ENCODE measurements at regions not wholly inside any gene's neighbourhood (a gene's known extent, or its start where the extent isn't known, plus 50 kb on each side); places are given as distances from the start of the nearest gene placed in this dataset.
"Not testable (repeated sequence)": the region's sequence is repeated elsewhere in the genome, so short reads cannot be mapped to it uniquely, and the experiment has no call there.

- no peak for DNase-seq (ENCODE audit: low spot score)
These were observed 51.5 kb upstream of the MRI1 start for GRCh38 chr19:13712767-13713201.

- DNase-seq (ENCODE audit: low spot score), result no peak
These were observed 56.4 kb upstream of the MRI1 start for GRCh38 chr19:13707915-13708314.

GRCh38 chr19:13705928-13706447 lies 58.3 kb upstream of the MRI1 start:
- DNase-seq (ENCODE audit: low spot score), result no peak

GRCh38 chr19:13705201-13705600 lies 59.1 kb upstream of the MRI1 start:
- DNase-seq (ENCODE audit: low spot score), result no peak

GRCh38 chr19:13701624-13702023 lies 62.7 kb upstream of the MRI1 start:
- DNase-seq (ENCODE audit: low spot score), result no peak

GRCh38 chr19:13700621-13701020 lies 63.7 kb upstream of the MRI1 start:
- no peak for DNase-seq (ENCODE audit: low spot score)

- no peak for DNase-seq (ENCODE audit: low spot score)
These were observed 64.5 kb upstream of the MRI1 start for GRCh38 chr19:13699786-13700185.

- no peak for DNase-seq (ENCODE audit: low spot score)
These were observed 67.5 kb upstream of the MRI1 start for GRCh38 chr19:13696839-13697238.

GRCh38 chr19:13693889-13694288 lies 70.4 kb upstream of the MRI1 start:
- no peak for DNase-seq (ENCODE audit: low spot score)

GRCh38 chr19:13691569-13692435 lies 72.5 kb upstream of the MRI1 start:
- peak; percentile 47 for DNase-seq (ENCODE audit: low spot score)

GRCh38 chr19:13689085-13689484 lies 75.2 kb upstream of the MRI1 start:
- DNase-seq (ENCODE audit: low spot score), result no peak

GRCh38 chr19:13684021-13684420 lies 80.3 kb upstream of the MRI1 start:
- DNase-seq (ENCODE audit: low spot score), result no peak

GRCh38 chr19:13681509-13681908 lies 82.8 kb upstream of the MRI1 start:
- no peak for DNase-seq (ENCODE audit: low spot score)

- DNase-seq (ENCODE audit: low spot score), result not testable (repeated sequence)
These were observed 83.5 kb upstream of the MRI1 start for GRCh38 chr19:13680708-13681360.

- DNase-seq (ENCODE audit: low spot score), result not testable (repeated sequence)
These were observed 87.4 kb upstream of the MRI1 start for GRCh38 chr19:13676967-13677366.

GRCh38 chr19:13672480-13673175 lies 91.7 kb upstream of the MRI1 start:
- peak; percentile 24 for DNase-seq (ENCODE audit: low spot score)

- no peak for DNase-seq (ENCODE audit: low spot score)
These were observed 93.5 kb upstream of the MRI1 start for GRCh38 chr19:13670846-13671245.

GRCh38 chr19:13669780-13670355 lies 94.5 kb upstream of the MRI1 start:
- no peak for DNase-seq (ENCODE audit: low spot score)

- DNase-seq (ENCODE audit: low spot score), result no peak
These were observed 95.4 kb upstream of the MRI1 start for GRCh38 chr19:13668964-13669363.

- no peak for DNase-seq (ENCODE audit: low spot score)
These were observed 98.2 kb upstream of the MRI1 start for GRCh38 chr19:13666165-13666564.

GRCh38 chr19:13665125-13665905 lies 99.0 kb upstream of the MRI1 start:
- no peak for DNase-seq (ENCODE audit: low spot score)
